ENCODE measurements at regions not wholly inside any gene's neighbourhood (a gene's known extent, or its start where the extent isn't known, plus 50 kb on each side); places are given as distances from the start of the nearest gene placed in this dataset.

DNA sequence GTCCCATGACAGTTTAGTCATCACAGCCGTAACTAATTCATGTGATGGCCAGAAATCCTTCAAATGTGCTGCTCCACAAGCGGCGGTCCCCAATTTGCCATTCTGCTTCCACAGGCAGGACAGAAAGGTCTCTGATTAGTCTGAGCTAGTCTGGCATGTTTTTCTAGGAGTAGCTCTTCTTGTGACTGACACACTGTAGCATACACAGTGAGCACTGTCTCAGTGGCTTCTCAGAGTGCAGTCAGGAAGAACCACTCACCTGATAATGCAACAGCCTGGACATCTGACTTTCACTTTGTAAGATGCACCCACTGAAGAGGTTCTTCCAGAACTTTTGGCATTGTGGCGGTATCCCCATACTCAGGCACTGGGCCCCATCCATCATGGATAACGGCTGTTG is 1266.2 kb downstream of the TMEM121 start:
- TF ChIP-seq, protein P1, sequence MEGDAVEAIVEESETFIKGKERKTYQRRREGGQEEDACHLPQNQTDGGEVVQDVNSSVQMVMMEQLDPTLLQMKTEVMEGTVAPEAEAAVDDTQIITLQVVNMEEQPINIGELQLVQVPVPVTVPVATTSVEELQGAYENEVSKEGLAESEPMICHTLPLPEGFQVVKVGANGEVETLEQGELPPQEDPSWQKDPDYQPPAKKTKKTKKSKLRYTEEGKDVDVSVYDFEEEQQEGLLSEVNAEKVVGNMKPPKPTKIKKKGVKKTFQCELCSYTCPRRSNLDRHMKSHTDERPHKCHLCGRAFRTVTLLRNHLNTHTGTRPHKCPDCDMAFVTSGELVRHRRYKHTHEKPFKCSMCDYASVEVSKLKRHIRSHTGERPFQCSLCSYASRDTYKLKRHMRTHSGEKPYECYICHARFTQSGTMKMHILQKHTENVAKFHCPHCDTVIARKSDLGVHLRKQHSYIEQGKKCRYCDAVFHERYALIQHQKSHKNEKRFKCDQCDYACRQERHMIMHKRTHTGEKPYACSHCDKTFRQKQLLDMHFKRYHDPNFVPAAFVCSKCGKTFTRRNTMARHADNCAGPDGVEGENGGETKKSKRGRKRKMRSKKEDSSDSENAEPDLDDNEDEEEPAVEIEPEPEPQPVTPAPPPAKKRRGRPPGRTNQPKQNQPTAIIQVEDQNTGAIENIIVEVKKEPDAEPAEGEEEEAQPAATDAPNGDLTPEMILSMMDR (IDR thresholded peaks at IDR 0.05; ENCODE audit: control extremely low read depth in 1 of 3, insufficient read depth in 1 of 3, low read depth in 1 of 3, low read length in 3 of 3), result no peak
- no peak for TF ChIP-seq USF2 (IDR thresholded peaks at IDR 0.05; ENCODE audit: low read length)
- TF ChIP-seq POLR2A (IDR thresholded peaks at IDR 0.05; ENCODE audit: control extremely low read depth in 1 of 2, low read depth in 2 of 2, low read length in 2 of 2), result no peak
- TF ChIP-seq BCL11A (IDR thresholded peaks at IDR 0.05; ENCODE audit: low read depth in 2 of 2, low read length in 2 of 2), result no peak
- no peak for TF ChIP-seq POLR2AphosphoS5 (IDR thresholded peaks at IDR 0.05; ENCODE audit: low read depth, low read length)
- no peak for TF ChIP-seq SRF (IDR thresholded peaks at IDR 0.05; ENCODE audit: low read depth, low read length)
- no peak for TF ChIP-seq BRCA1 (IDR thresholded peaks at IDR 0.05; ENCODE audit: low read depth, low read length)
- TF ChIP-seq TCF12 (IDR thresholded peaks at IDR 0.05; ENCODE audit: low read depth, low read length), result no peak
- TF ChIP-seq GTF2F1 (IDR thresholded peaks at IDR 0.05; ENCODE audit: borderline replicate concordance, low read depth, low read length), result no peak
- no peak for TF ChIP-seq POU5F1 (IDR thresholded peaks at IDR 0.05; ENCODE audit: low read depth, low read length)

All from H1 (cell line).